ENCODE measurements at regions not wholly inside any gene's neighbourhood (a gene's known extent, or its start where the extent isn't known, plus 50 kb on each side); places are given as distances from the start of the nearest gene placed in this dataset.

- no peak for DNase-seq
- TF ChIP-seq CTCF (IDR thresholded peaks at IDR 0.05), result no peak
- no peak for TF ChIP-seq POLR2A (IDR thresholded peaks at IDR 0.05)
- no peak overlapping the region for H3K4me3 ChIP-seq
- intact Hi-C loops (cut with DNase I; ENCODE audit: low total_unique reads), result no loop called here
- H3K4me1 ChIP-seq, result no peaks in the 10 kb centered on the region
- no peaks in the 10 kb centered on the region for H3K36me3 ChIP-seq
- no peaks in the 10 kb centered on the region for H3K27me3 ChIP-seq
- H3K9me3 ChIP-seq, result no peaks in the 10 kb centered on the region
- no peak overlapping the region for H3K27ac ChIP-seq
These were observed 105.2 kb upstream of the SLC25A13 start for GRCh38 chr7:96427143-96427542.

GRCh38 chr7:96426685-96427084 is 104.8 kb upstream of the SLC25A13 start:
- DNase-seq, result no peak
- Histone ChIP-seq H3K27ac (no peak overlapping the region), H3K4me3 (no peak overlapping the region), H3K9me3 (no peaks in the 10 kb centered on the region), H3K4me1 (no peaks in the 10 kb centered on the region), H3K36me3 (no peaks in the 10 kb centered on the region), H3K27me3 (no peaks in the 10 kb centered on the region)
- no peak for TF ChIP-seq CTCF (IDR thresholded peaks at IDR 0.05)
- TF ChIP-seq POLR2A (IDR thresholded peaks at IDR 0.05), result no peak
- intact Hi-C loops (cut with DNase I; ENCODE audit: low total_unique reads), result no loop called here

- no peaks in the 10 kb centered on the region for H3K9me3 ChIP-seq
- H3K36me3 ChIP-seq, result no peaks in the 10 kb centered on the region
- no peak overlapping the region for H3K4me3 ChIP-seq
- no peak for TF ChIP-seq CTCF (IDR thresholded peaks at IDR 0.05)
- TF ChIP-seq POLR2A (IDR thresholded peaks at IDR 0.05), result no peak
- no peak for DNase-seq
- H3K4me1 ChIP-seq, result no peaks in the 10 kb centered on the region
- intact Hi-C loops (cut with DNase I; ENCODE audit: low total_unique reads), result no loop called here
- H3K27me3 ChIP-seq, result no peaks in the 10 kb centered on the region
- no peak overlapping the region for H3K27ac ChIP-seq
These were observed 104.1 kb upstream of the SLC25A13 start for GRCh38 chr7:96426027-96426426.

GRCh38 chr7:96424411-96424810 is 102.5 kb upstream of the SLC25A13 start:
- TF ChIP-seq CTCF (IDR thresholded peaks at IDR 0.05), result no peak
- H3K36me3 ChIP-seq, result no peaks in the 10 kb centered on the region

GRCh38 chr7:96422388-96422787 is 100.5 kb upstream of the SLC25A13 start:
- no peak for DNase-seq
- no peaks in the 10 kb centered on the region for H3K9me3 ChIP-seq
- H3K27ac ChIP-seq, result no peak overlapping the region
- no peak overlapping the region for H3K4me3 ChIP-seq
- intact Hi-C loops (cut with DNase I; ENCODE audit: low total_unique reads), result no loop called here
- TF ChIP-seq CTCF (IDR thresholded peaks at IDR 0.05), result no peak
- no peak for TF ChIP-seq POLR2A (IDR thresholded peaks at IDR 0.05)
- H3K36me3 ChIP-seq, result no peaks in the 10 kb centered on the region
- no peaks in the 10 kb centered on the region for H3K27me3 ChIP-seq
- no peaks in the 10 kb centered on the region for H3K4me1 ChIP-seq

More at GRCh38 chr7:96424411-96424810, 102.5 kb upstream of the SLC25A13 start:
- intact Hi-C loops (cut with DNase I; ENCODE audit: low total_unique reads), result no loop called here
- DNase-seq, result no peak
- no peaks in the 10 kb centered on the region for H3K9me3 ChIP-seq
- H3K27ac ChIP-seq, result no peak overlapping the region
- no peaks in the 10 kb centered on the region for H3K4me1 ChIP-seq
- no peaks in the 10 kb centered on the region for H3K27me3 ChIP-seq
- H3K4me3 ChIP-seq, result no peak overlapping the region
